ENCODE measurements at regions not wholly inside any gene's neighbourhood (a gene's known extent, or its start where the extent isn't known, plus 50 kb on each side); places are given as distances from the start of the nearest gene placed in this dataset.
"Not testable (repeated sequence)": the region's sequence is repeated elsewhere in the genome, so short reads cannot be mapped to it uniquely, and the experiment has no call there.

- FAIRE-seq: no peak
Measured at GRCh38 chr1:199243423-199244061, 604.7 kb downstream of the PTPRC start.

GRCh38 chr1:199245946-199246345 lies 607.1 kb downstream of the PTPRC start:
- no peak for FAIRE-seq

DNA sequence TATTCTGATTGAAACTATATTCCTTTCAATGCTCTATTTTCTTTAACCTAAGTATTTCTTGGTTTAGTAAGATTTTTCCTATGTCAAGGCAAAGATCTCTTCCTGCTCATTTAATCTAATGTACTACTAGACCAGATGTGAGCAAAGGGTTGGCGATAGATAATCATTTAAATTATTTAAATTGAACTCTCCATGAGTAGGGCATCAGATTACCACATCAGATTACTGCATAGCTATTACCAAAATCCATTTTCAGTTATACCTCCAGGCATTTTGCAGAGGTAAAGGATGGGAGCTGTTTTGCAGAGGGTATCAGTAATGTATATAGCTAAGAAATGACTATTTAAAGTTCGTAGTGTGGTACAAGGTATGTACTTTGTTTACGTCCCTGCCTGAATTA lies 607.9 kb downstream of the PTPRC start:
- no peak for FAIRE-seq

DNA sequence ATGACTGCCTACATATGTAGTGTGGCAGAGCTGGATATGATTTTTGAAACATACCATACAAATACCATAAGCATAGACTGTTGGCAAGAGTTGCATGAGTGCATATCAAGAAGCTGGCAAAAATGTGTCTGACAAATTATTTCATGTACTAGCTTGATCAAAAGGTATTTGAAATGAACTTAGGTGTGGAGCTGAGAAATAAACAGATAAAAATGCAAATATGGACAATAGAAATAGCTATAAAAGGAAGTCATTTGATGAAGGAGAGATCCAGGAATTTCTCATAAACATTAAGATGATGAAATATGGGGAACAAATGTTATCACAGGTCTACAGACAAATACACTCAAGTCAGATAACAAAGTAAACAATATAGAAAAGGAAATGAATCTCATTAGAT lies 609.1 kb downstream of the PTPRC start:
- FAIRE-seq: no peak

GRCh38 chr1:199254040-199254439 lies 615.2 kb downstream of the PTPRC start:
- not testable (repeated sequence) for FAIRE-seq

- no peak for FAIRE-seq
Measured at GRCh38 chr1:199261328-199261727, 622.5 kb downstream of the PTPRC start.

- no peak for FAIRE-seq
Measured at GRCh38 chr1:199264283-199264682, 625.4 kb downstream of the PTPRC start.

DNA sequence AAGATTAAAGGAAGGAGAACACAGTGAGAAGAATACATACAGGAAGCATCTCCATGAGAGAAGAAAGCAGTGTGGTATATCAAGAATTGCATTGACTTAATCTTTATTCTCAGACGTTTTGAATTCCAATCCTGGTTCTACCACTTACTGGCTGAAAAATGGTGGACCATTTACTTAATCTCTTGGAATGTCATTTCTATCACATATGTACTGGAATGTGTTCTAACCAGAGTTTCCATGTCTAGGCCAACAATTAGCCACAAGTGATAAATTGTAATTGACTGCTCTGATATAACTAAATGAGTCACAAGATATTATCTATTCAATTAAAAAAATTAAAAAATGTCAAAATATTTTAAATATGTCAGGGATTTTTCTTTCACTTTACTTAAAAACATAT lies 626.1 kb downstream of the PTPRC start:
- peak; percentile 75 for FAIRE-seq

- no peak for FAIRE-seq
Measured at GRCh38 chr1:199265319-199265718, 626.5 kb downstream of the PTPRC start.

DNA sequence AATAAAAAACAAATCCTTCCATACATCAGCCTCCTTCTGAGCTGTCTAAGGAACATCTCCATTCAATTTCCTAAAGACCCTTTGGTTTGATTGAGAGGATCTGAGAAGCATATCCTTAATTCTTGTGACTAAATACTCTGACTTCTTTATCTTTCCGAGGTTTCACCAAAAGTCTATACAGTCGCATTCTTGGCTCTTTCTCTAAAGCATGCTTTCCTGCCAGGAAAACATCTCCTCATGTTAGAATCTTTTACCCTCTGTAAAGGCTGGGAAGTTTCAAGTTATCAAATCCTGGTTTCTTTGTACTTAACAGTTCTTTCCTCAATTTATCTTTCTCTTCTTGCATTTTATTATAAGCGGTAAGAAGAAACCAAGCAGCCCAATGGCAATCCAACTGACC lies 630.4 kb downstream of the PTPRC start:
- no peak for FAIRE-seq

GRCh38 chr1:199272139-199272544 lies 633.3 kb downstream of the PTPRC start:
- no peak for FAIRE-seq

DNA sequence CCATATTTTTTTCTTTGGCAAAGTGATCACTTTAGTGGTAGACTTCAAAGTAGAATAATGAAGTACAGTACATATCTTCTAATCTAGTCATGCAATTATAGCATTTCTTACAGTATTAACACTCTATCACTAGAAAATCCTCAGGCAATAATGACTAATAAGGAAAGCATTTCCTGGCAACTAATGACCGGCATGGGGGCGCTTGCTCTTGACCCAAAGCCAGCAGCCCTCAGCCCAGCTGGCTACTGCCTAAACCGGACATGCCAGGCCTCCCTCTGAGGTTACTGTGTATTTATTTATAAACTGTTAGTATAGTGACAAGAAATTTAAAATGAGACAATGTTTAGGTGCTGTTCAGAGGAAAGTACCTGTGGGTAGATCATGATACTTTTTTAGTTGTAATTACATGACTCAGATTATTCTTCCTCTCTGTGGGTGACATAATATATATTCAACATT lies 633.8 kb downstream of the PTPRC start:
- no peak for FAIRE-seq

- FAIRE-seq: no peak
Measured at GRCh38 chr1:199273837-199274379, 635.1 kb downstream of the PTPRC start.

DNA sequence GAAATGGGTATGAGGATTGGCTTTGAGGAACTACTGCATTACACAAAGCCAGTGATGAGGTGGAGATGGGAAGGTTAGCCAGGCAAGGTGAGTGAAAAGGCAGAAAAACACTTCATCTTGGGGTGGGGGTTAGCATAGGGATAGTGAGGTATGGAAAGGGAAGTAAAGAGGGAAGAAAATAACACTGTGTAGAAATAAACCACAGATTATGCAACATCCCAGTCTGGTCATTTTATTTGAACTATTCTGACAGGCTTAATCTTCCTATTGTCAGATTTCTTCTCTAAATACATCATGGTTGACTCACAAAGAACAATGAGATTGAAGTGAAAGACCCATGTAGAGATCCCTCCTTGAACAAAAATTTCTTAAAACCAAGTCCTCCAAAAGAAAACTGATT lies 640.2 kb downstream of the PTPRC start:
- no peak for FAIRE-seq

DNA sequence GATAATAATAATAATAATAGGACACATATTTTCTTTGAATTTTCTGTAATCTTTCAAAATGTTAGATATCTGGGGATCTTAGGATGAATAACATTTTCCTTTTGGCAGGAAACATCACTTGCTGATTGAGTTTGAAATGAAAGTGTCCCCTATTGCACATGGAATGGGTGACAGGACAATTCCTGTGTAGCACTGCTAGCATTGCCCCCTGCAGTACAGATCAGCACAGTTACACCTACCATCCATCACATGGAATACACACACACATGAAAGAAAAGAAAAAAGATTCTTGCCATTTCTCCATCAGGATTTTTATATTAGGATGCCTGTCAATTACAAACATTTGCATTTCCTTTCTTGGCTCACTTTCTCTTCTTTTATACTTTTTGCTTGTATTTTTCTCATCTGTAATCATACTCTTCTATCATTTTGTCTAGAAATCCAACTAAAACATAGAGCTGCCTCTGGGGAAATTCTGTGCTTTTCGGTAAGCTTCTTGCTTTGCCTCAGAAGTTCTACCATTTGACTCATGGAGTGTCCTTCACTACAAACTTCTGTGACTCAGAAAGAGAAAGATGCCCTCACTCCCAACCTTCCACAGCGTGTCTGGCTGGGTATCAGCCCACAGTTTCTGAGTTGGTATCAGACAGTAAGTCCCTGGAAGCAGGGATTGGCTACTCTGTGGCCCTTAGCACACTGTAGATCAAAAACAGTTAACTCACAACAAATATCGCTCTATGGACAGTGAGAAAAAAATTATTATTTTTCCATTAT lies 641.2 kb downstream of the PTPRC start:
- FAIRE-seq: no peak

DNA sequence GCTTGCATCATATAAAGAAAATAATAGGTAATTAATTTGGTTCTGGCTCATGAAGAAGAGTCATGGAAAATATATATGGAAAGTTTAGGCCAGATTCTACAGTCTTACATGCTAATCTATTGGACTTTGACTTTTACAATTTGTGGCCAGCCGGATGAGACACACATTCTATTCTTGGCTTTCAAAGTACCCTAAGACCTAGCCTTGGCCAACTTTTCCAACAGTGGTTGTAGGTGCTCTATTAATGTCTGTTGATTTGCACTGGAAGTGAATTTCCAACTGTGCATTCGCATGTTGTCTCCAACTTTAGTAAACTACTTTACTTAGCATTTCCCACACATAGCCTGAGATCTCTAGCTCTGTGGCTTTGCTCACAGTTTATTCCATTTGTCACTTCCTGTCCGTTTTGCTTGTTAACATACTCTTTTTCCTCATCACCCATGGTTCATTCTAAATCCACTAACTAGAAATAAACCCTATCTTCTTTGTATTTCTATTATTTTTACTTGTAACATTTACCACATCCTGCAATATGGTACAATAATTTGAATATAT lies 644.0 kb downstream of the PTPRC start:
- no peak for FAIRE-seq

DNA sequence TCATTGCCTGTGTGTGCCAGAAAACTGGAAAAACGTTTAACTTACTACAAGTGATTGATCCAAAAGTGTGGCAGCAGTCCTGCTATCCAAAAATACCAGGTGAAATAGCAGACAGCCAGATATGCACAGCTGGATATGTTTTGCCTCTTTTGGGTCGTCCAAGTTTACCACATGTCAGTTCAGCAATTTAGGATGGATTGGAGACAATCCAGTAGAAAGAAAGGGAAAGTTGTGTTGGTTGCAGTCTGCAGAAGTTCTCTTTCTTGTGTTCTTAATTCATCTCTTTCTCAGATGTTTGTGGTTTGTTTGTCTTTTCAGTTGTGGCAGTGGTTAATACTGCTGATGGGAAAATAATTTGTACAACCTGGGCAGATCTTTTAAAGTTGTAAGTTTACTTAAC lies 645.0 kb downstream of the PTPRC start:
- no peak for FAIRE-seq

GRCh38 chr1:199287206-199287605 lies 648.4 kb downstream of the PTPRC start:
- FAIRE-seq: peak; percentile 15

- FAIRE-seq: no peak
Measured at GRCh38 chr1:199287647-199288046, 648.8 kb downstream of the PTPRC start.

- FAIRE-seq: no peak
Measured at GRCh38 chr1:199290186-199290585, 651.3 kb downstream of the PTPRC start.

- FAIRE-seq: no peak
Measured at GRCh38 chr1:199291022-199291740, 652.3 kb downstream of the PTPRC start.

DNA sequence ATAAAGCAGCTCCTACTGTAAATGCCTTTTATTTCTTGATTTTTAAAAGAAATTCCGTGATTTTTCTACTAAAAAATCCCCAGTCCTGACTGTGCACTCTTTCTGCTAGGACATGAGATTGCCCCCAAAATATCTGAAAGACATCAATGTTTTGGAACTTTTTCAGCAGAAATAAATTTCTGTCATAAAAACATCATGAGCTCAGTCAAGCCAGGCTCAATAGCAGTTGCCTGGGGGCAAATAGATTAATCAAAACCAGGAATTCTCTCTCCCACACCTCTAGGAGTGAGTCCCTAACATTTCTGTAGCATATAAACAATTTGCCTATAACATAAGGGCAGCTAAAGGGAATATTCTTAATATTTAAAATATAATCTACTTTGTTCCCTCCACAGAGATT lies 654.1 kb downstream of the PTPRC start:
- FAIRE-seq: no peak

- FAIRE-seq: no peak
Measured at GRCh38 chr1:199295107-199295506, 656.3 kb downstream of the PTPRC start.
